ENCODE measurements at regions not wholly inside any gene's neighbourhood (a gene's known extent, or its start where the extent isn't known, plus 50 kb on each side); places are given as distances from the start of the nearest gene placed in this dataset.

GRCh38 chr13:106722620-106723019, 154.7 kb upstream of the ARGLU1 start:
- DNase-seq (ENCODE audit: low read depth in 2 of 2) = no peak

- DNase-seq (ENCODE audit: low read depth in 2 of 2) = no peak
Observed at GRCh38 chr13:106721599-106721998, 153.7 kb upstream of the ARGLU1 start.

GRCh38 chr13:106714271-106714982, 146.5 kb upstream of the ARGLU1 start:
- no peak for DNase-seq (ENCODE audit: low read depth in 2 of 2)

- no peak for DNase-seq (ENCODE audit: low read depth in 2 of 2)
Observed at GRCh38 chr13:106712381-106712780, 144.4 kb upstream of the ARGLU1 start.

GRCh38 chr13:106710266-106710665, 142.3 kb upstream of the ARGLU1 start:
- DNase-seq (ENCODE audit: low read depth in 2 of 2) = no peak

- DNase-seq (ENCODE audit: low read depth in 2 of 2) = no peak
Observed at GRCh38 chr13:106709522-106709921, 141.6 kb upstream of the ARGLU1 start.

- DNase-seq (ENCODE audit: low read depth in 2 of 2) = no peak
Observed at GRCh38 chr13:106702505-106702904, 134.6 kb upstream of the ARGLU1 start.

GRCh38 chr13:106701771-106702341, 133.9 kb upstream of the ARGLU1 start:
- DNase-seq (ENCODE audit: low read depth in 2 of 2) = no peak

- DNase-seq (ENCODE audit: low read depth in 2 of 2) = no peak
Observed at GRCh38 chr13:106700439-106700838, 132.5 kb upstream of the ARGLU1 start.

- DNase-seq (ENCODE audit: low read depth in 2 of 2) = no peak
Observed at GRCh38 chr13:106700007-106700406, 132.1 kb upstream of the ARGLU1 start.

GRCh38 chr13:106699311-106699710, 131.4 kb upstream of the ARGLU1 start:
- no peak for DNase-seq (ENCODE audit: low read depth in 2 of 2)

- no peak for DNase-seq (ENCODE audit: low read depth in 2 of 2)
Observed at GRCh38 chr13:106696719-106697118, 128.8 kb upstream of the ARGLU1 start.

GRCh38 chr13:106696140-106696539, 128.2 kb upstream of the ARGLU1 start:
- no peak for DNase-seq (ENCODE audit: low read depth in 2 of 2)

- DNase-seq (ENCODE audit: low read depth in 2 of 2) = no peak
Observed at GRCh38 chr13:106695139-106695538, 127.2 kb upstream of the ARGLU1 start.

- no peak for DNase-seq (ENCODE audit: low read depth in 2 of 2)
Observed at GRCh38 chr13:106691861-106692260, 123.9 kb upstream of the ARGLU1 start.

- DNase-seq (ENCODE audit: low read depth in 2 of 2) = no peak
Observed at GRCh38 chr13:106691341-106691740, 123.4 kb upstream of the ARGLU1 start.

GRCh38 chr13:106690779-106691178, 122.8 kb upstream of the ARGLU1 start:
- DNase-seq (ENCODE audit: low read depth in 2 of 2) = no peak

- no peak for DNase-seq (ENCODE audit: low read depth in 2 of 2)
Observed at GRCh38 chr13:106689906-106690305, 122.0 kb upstream of the ARGLU1 start.

GRCh38 chr13:106688940-106689339, 121.0 kb upstream of the ARGLU1 start:
- no peak for DNase-seq (ENCODE audit: low read depth in 2 of 2)

GRCh38 chr13:106686163-106686562, 118.2 kb upstream of the ARGLU1 start:
- DNase-seq (ENCODE audit: low read depth in 2 of 2) = no peak

- no peak for DNase-seq (ENCODE audit: low read depth in 2 of 2)
Observed at GRCh38 chr13:106685143-106685542, 117.2 kb upstream of the ARGLU1 start.

GRCh38 chr13:106683918-106684317, 116.0 kb upstream of the ARGLU1 start:
- DNase-seq (ENCODE audit: low read depth in 2 of 2) = no peak

GRCh38 chr13:106683179-106683578, 115.2 kb upstream of the ARGLU1 start:
- no peak for DNase-seq (ENCODE audit: low read depth in 2 of 2)

- DNase-seq (ENCODE audit: low read depth in 2 of 2) = no peak
Observed at GRCh38 chr13:106681997-106682396, 114.1 kb upstream of the ARGLU1 start.
